Panc1 (cell line): ENCODE measurements at regions not wholly inside any gene's neighbourhood (a gene's known extent, or its start where the extent isn't known, plus 50 kb on each side); places are given as distances from the start of the nearest gene placed in this dataset.

Experiments used
- CTCF ChIP-seq: fragments of 450-650 bp; IDR thresholded peaks from 2 replicates; pipeline ENCODE4 v1.5.1; 2017; ENCODE audit warnings: mild to moderate bottlenecking
- POLR2AphosphoS5 ChIP-seq: IDR thresholded peaks from 2 replicates; pipeline ENCODE4 v1.6.1; 2012; ENCODE audit warnings: mild to moderate bottlenecking, low read depth, low read length, moderate library complexity
- REST ChIP-seq, 2 experiments: IDR thresholded peaks; 2 replicates each; pipeline ENCODE4 v1.6.1; 2011 to 2012; ENCODE audit warnings: low read depth in 2 of 2, control low read depth in 1 of 2, low read length in 1 of 2, mild to moderate bottlenecking in 1 of 2, moderate library complexity in 1 of 2; ENCODE audit not compliant: insufficient read depth in 1 of 2

GRCh38 chr3:168342946-168343850 is 247.5 kb upstream of the GOLIM4 start:
- no peak for TF ChIP-seq REST (IDR thresholded peaks at IDR 0.05; ENCODE audit: insufficient read depth in 1 of 2, low read depth in 2 of 2, low read length in 1 of 2)
- TF ChIP-seq CTCF: no peak
- no peak for TF ChIP-seq POLR2AphosphoS5
